Uterus (tissue), 3 donors: ENCODE measurements at regions not wholly inside any gene's neighbourhood (a gene's known extent, or its start where the extent isn't known, plus 50 kb on each side); places are given as distances from the start of the nearest gene placed in this dataset.

Experiments used
- DNase-seq, 2 donors: peaks; one replicate each; pipeline ENCODE4 v3.0.0-alpha.2; 2019 to 2020
- H3K27ac ChIP-seq, 2 donors: fragments of 200-600 bp; sonication (generic); 1 replicate in 1 of 2; 2 replicates in 1 of 2; pipeline ENCODE4 v1.5.1; 2016 to 2018
- H3K27me3 ChIP-seq, 2 donors: fragments of 200-600 bp; sonication (generic); one replicate each; pipeline ENCODE4 v1.5.1; 2018 to 2019; ENCODE audit warnings: control low read depth in 1 of 2
- H3K36me3 ChIP-seq, 2 donors: fragments of 200-600 bp; sonication (generic); one replicate each; pipeline ENCODE4 v1.5.1; 2019; ENCODE audit warnings: control low read depth in 1 of 2
- H3K4me1 ChIP-seq, 2 donors: fragments of 200-600 bp; sonication (generic); one replicate each; pipeline ENCODE4 v1.5.1; 2018 to 2019; ENCODE audit warnings: control low read depth in 1 of 2
- H3K4me3 ChIP-seq, 2 donors: fragments of 200-600 bp; sonication (generic); 1 replicate in 1 of 2; 2 replicates in 1 of 2; pipeline ENCODE4 v1.5.1; 2018 to 2019; ENCODE audit warnings: mild to moderate bottlenecking in 1 of 2
- H3K9me3 ChIP-seq, 2 donors: fragments of 200-600 bp; sonication (generic); one replicate each; pipeline ENCODE4 v1.5.1; 2019; ENCODE audit warnings: control low read depth in 1 of 2
- POLR2A ChIP-seq, 2 donors: fragments of 450-650 bp; IDR thresholded peaks; one replicate each; pipeline ENCODE4 v1.6.1; 2016; ENCODE audit warnings: antibody characterized with exemption in 2 of 2, mild to moderate bottlenecking in 1 of 2, moderate library complexity in 1 of 2
- intact Hi-C: fragments of 100-400 bp; cut with DNase I; formaldehyde crosslinking; loops from one replicate; pipeline ENCODE4 v1.15.1; 2023; ENCODE audit warnings: low total_unique reads
- TF ChIP-seq, protein P1 (sequence below), 4 experiments: fragments of 200-600 bp in 2 of 4; fragments of 450-650 bp in 2 of 4; sonication (generic) in 2 of 4; IDR thresholded peaks; one replicate each; pipeline ENCODE4 v1.5.1; 2016 to 2019; ENCODE audit warnings: antibody characterized with exemption in 4 of 4, mild to moderate bottlenecking in 2 of 4, moderate library complexity in 1 of 4
- donor health status: DM: yes; HTN: yes; CAD: no.

DNA sequence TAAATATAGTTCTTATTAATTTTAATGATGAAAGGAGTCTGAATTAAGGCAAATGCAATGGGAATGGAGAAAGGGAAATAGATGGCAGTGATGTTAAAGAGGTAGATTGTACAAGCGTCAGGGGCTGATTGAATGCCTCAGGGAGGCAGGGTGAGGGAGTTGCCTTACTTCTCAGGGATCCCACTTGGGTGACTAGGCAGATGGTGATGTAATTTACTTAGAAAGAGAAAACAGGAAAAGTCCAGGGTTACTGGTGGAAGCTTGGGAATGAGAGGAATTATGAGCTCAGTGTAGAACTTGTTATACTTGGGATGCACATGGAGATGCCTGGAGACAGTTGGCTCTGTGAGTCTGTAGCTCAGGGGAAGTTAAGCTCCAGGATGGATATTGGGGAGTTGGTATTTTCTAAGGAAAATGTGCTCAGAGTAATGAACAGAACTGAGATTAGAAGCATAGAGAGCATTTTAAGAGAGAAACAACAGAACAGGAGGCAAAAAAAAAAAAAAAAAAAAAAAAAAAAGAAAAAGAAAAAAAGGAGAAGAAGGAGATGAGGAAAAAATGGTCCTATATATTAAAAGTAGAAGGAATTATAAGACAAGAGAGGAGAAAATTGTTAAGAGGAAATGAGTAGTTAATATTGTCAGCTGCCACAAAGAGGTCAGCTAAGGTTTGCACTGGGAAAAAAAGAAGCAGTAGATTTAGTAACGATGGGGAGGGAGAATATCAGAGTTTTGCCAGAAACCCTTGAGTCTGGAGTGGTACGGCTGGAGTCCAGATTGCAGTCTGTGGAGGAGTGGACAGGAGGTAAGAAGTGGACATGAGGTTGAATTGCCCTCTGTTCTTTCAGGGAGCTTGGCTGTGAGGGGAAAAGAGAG is 88.0 kb upstream of the ELL2 start:
- intact Hi-C loops = no loop called here
- H3K27ac ChIP-seq = no peak overlapping the region
- TF ChIP-seq POLR2A (IDR thresholded peaks at IDR 0.05) = no peak
- TF ChIP-seq, protein P1, sequence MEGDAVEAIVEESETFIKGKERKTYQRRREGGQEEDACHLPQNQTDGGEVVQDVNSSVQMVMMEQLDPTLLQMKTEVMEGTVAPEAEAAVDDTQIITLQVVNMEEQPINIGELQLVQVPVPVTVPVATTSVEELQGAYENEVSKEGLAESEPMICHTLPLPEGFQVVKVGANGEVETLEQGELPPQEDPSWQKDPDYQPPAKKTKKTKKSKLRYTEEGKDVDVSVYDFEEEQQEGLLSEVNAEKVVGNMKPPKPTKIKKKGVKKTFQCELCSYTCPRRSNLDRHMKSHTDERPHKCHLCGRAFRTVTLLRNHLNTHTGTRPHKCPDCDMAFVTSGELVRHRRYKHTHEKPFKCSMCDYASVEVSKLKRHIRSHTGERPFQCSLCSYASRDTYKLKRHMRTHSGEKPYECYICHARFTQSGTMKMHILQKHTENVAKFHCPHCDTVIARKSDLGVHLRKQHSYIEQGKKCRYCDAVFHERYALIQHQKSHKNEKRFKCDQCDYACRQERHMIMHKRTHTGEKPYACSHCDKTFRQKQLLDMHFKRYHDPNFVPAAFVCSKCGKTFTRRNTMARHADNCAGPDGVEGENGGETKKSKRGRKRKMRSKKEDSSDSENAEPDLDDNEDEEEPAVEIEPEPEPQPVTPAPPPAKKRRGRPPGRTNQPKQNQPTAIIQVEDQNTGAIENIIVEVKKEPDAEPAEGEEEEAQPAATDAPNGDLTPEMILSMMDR (IDR thresholded peaks at IDR 0.05) = no peak

DNA sequence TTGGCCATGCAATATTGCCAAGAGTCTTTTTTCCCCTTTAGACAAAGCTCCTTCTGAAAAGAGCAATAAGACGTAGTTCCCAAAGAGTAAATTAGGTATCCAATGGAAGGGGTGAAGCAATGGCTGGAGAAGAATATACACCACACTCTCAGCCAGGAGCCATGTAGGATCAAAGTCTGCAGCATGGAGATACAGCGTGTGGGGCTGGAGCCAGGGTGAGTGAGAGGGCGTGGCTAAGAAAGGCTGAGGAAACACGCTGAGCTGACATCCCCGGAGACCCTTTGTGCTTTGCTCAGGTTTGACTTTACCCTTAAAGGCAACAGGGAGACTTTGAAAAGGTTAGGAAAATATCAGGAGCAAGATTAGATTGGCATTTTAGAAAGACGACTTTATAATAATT is 87.1 kb upstream of the ELL2 start:
- TF ChIP-seq POLR2A (IDR thresholded peaks at IDR 0.05) = no peak
- TF ChIP-seq, protein P1 (IDR thresholded peaks at IDR 0.05) = no peak
- intact Hi-C loops = no loop called here
- no peaks in the 10 kb centered on the region for H3K36me3 ChIP-seq
- DNase-seq = no peak
- no peaks in the 10 kb centered on the region for H3K4me1 ChIP-seq
- H3K9me3 ChIP-seq = no peaks in the 10 kb centered on the region
- H3K27me3 ChIP-seq = no peaks in the 10 kb centered on the region
- no peak overlapping the region for H3K27ac ChIP-seq
- H3K4me3 ChIP-seq = no peak overlapping the region

More for the DNA sequence above, 88.0 kb upstream of the ELL2 start:
- no peak for DNase-seq
- Histone ChIP-seq H3K4me3 (no peak overlapping the region), H3K9me3 (no peaks in the 10 kb centered on the region), H3K27me3 (no peaks in the 10 kb centered on the region), H3K4me1 (no peaks in the 10 kb centered on the region), H3K36me3 (no peaks in the 10 kb centered on the region)

DNA sequence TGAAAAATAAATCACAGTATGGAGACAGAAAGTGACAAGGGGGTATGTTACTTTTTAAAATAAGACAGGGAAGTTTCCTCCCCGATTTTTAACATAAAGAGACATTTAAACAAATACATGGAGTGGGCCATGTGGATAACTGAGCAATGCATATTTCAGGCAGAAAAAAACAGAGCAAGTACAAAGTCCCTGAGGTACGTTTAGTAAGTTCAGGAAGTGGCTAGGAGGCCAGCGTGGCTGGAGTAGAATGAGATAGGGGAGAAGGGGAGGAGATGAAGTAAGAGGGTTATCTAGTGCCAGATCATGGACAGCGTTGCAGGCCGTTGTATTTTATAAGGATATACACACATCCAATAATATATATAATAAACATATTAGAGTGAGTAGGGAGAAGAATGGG is 84.2 kb upstream of the ELL2 start:
- no peak for DNase-seq
- no peaks in the 10 kb centered on the region for H3K4me1 ChIP-seq
- no peaks in the 10 kb centered on the region for H3K36me3 ChIP-seq
- no peak for TF ChIP-seq POLR2A (IDR thresholded peaks at IDR 0.05)
- no peaks in the 10 kb centered on the region for H3K9me3 ChIP-seq
- no peak overlapping the region for H3K4me3 ChIP-seq
- intact Hi-C loops = no loop called here
- no peak overlapping the region for H3K27ac ChIP-seq
- no peaks in the 10 kb centered on the region for H3K27me3 ChIP-seq

DNA sequence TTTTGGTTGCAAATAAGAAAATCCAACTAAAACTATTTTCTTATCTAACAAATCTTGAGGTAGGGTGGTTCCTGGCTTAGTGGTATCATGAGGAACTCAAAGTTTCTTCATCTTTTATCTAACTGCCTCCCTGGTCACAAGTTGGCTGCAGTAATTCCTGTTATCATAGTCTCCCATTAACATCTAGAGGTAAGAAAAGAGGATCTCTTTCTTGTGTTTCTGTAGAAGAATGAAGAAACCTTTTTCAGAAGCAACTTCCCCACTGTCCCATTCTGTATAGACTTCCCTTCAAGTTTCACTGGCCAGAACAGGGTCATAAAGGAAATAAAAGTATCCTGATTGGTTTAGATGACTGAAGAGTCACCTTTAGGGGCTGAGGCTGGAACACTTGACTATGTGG is 81.8 kb upstream of the ELL2 start:
- no peaks in the 10 kb centered on the region for H3K4me1 ChIP-seq
- no peaks in the 10 kb centered on the region for H3K36me3 ChIP-seq
- no peaks in the 10 kb centered on the region for H3K9me3 ChIP-seq
- DNase-seq = no peak
- H3K27ac ChIP-seq = no peak overlapping the region
- intact Hi-C loops = no loop called here
- TF ChIP-seq, protein P1 (IDR thresholded peaks at IDR 0.05) = no peak
- TF ChIP-seq POLR2A (IDR thresholded peaks at IDR 0.05) = no peak
- H3K27me3 ChIP-seq = no peaks in the 10 kb centered on the region
- no peak overlapping the region for H3K4me3 ChIP-seq

DNA sequence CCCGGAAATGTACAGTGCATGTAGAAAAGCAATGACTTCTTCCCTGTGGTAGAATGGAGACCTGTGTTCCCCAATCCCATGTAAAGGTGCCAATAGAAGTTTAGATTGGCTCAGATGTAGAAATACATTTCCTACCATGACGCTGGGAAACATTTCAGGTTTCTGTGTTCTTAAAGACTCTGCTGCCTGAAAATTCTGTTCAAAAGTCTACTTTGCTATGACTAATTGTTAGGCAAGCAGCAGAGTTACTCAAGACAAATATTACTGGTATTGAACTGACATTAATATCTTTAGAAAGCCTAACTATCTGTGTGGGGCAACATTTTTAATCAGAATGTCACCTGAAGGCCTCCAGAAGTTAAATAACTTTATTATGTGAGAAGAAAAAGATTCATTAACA is 75.5 kb upstream of the ELL2 start:
- no peaks in the 10 kb centered on the region for H3K27me3 ChIP-seq
- no peak overlapping the region for H3K27ac ChIP-seq
- no peaks in the 10 kb centered on the region for H3K4me1 ChIP-seq
- intact Hi-C loops = no loop called here
- no peak overlapping the region for H3K4me3 ChIP-seq
- H3K36me3 ChIP-seq = no peaks in the 10 kb centered on the region
- no peaks in the 10 kb centered on the region for H3K9me3 ChIP-seq
- TF ChIP-seq POLR2A (IDR thresholded peaks at IDR 0.05) = no peak
- TF ChIP-seq, protein P1 (IDR thresholded peaks at IDR 0.05) = no peak
- DNase-seq = no peak
